ENCODE measurements at regions not wholly inside any gene's neighbourhood (a gene's known extent, or its start where the extent isn't known, plus 50 kb on each side); places are given as distances from the start of the nearest gene placed in this dataset.
"Not testable (repeated sequence)": the region's sequence is repeated elsewhere in the genome, so short reads cannot be mapped to it uniquely, and the experiment has no call there.

DNA sequence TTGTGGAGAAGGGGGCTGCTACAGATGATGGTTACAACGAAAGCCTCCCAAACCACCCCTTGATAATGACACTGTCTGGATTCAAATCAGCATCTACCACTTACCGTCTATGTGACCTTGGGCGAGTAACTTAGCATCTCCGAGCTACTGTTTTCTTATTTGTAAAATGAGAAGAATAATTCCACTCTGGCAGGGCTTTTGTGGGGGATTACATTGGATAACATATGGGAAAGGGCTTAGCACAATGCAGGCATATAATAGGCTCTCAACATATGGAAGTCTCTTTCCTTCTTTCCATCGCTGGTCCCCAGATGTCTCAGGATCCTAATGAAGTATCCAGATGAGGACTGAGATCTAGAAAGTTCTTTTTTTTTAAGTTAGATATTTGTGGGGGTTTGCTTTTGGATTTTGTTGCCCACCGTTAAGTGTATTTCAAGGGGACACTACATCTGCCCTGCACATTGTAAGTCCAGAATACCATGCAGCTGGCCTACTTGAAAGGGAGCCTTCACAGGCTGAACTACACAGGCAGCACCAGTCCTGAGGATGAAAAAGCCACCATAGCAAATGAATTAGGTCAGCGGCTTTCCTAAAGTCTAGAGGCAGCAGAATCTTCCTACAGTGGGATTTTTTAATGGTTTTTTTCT is 172.2 kb upstream of the IRF2BP2 start:
- H3K4me3 ChIP-seq (ENCODE audit: low read length) = no peak overlapping the region
- TF ChIP-seq, protein P1, sequence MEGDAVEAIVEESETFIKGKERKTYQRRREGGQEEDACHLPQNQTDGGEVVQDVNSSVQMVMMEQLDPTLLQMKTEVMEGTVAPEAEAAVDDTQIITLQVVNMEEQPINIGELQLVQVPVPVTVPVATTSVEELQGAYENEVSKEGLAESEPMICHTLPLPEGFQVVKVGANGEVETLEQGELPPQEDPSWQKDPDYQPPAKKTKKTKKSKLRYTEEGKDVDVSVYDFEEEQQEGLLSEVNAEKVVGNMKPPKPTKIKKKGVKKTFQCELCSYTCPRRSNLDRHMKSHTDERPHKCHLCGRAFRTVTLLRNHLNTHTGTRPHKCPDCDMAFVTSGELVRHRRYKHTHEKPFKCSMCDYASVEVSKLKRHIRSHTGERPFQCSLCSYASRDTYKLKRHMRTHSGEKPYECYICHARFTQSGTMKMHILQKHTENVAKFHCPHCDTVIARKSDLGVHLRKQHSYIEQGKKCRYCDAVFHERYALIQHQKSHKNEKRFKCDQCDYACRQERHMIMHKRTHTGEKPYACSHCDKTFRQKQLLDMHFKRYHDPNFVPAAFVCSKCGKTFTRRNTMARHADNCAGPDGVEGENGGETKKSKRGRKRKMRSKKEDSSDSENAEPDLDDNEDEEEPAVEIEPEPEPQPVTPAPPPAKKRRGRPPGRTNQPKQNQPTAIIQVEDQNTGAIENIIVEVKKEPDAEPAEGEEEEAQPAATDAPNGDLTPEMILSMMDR (conservative IDR thresholded peaks at IDR 0.05; ENCODE audit: low read length) = no peak
- no peak for DNase-seq (ENCODE audit: low read depth)

DNA sequence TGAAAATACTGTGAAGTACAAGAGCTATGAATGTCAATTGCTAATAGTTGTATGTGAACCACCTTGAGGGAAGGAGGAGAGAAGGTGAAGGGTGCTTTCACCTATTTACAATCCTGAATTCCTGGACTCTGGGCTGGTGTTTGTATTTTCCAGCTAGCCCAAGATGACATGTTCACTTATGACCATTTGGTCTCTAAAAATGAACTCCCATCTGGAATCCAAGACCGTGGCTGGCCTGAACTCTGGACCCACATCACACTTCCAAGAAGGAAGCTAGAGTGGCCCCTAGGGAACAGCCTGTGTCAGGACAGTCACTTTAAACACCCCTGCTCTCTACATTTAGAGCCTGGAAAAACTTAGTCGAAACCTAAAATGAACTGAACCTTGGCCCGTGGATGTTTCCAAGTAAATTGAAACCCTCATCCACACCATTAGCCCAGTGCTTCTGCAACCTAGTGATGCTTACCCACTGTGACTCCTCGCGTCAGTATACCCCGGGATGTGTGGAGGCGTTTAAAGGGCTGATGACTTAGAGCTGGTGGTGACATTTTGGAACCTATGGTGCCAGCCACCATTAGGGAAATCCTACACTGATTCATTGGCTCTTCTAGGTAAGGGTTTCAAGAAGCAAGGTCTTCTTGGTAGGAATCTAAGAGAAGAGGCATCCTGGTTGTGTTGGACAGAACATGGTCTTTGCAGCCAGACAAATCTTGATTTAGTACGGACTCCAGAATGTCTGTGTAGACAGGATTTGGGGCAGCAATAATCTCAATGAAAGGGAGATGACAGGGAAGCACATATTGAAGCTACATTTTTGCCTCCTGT is 171.5 kb upstream of the IRF2BP2 start:
- no peak overlapping the region for H3K4me3 ChIP-seq (ENCODE audit: low read length)
- no peak for DNase-seq (ENCODE audit: low read depth)
- TF ChIP-seq, protein P1 (conservative IDR thresholded peaks at IDR 0.05; ENCODE audit: low read length) = no peak

DNA sequence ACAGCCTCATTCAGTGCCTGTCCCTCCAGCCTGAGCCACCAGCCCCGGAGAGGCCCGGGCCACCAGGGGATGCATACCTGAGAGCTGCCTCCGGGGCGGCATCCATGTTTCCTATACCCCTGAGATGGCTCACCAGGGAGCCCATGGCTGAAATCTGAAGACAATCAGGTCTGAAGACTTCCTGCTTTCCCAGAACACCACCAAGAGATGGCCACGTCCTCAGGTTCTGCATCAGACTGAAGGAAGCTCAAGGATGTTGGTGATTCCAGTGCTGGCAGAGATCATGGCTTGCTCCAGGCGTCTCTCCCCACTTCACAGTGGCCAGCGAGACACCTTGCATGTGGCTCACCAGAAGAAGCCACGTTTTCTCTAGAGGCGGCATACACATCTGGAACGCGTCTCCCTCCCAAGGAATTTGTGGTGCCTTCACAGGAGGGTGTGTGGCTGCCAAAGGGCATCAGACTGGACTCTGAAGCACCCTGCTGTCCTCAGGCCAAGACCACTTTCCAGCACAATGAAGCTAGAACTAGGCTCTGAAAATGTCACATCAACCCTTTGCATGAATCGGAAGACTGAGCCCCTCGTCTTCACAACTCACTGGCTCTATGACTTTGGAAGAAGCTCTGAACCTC is 170.7 kb upstream of the IRF2BP2 start:
- H3K4me3 ChIP-seq (ENCODE audit: low read length) = no peak overlapping the region
- TF ChIP-seq, protein P1 (conservative IDR thresholded peaks at IDR 0.05; ENCODE audit: low read length) = no peak
- no peak for DNase-seq (ENCODE audit: low read depth)

DNA sequence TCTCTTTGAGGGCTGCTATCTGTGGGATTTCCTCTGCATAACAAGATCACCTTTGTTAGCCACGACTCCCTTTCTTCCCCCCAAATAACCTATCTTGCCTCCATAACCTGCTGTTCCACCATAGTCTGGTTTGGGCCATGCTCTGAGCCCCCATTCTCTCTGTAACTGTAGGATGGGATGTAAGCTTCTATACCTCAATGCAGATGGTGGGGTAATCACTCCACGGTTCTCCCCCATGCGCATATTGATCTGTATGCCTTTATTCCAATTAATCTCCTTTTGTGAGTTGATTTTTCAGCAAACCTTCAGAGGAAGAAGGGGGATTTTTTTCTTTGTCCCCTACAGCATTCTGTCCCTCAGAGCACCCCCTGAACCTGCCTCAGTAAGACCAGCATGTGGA is 170.1 kb upstream of the IRF2BP2 start:
- no peak for DNase-seq (ENCODE audit: low read depth)
- H3K4me3 ChIP-seq (ENCODE audit: low read length) = no peak overlapping the region
- TF ChIP-seq, protein P1 (conservative IDR thresholded peaks at IDR 0.05; ENCODE audit: low read length) = no peak

DNA sequence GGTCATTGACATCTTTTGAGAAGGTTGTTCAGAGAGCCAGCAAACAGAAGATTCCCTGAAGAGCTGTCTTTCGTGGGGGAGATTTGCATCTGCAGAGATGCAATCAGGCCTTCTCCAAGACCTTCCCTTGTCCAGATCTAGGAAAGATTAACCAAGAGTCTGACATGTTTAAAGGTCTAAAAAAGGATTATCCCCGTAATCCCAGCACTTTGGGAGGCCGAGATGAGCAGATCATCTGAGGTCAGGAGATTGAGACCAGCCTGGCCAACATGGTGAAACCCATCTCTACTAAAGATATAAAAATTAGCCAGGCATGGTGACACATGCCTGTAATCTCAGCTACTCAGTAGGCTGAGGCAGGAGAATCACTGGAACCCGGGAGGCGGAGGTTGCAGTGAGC is 169.6 kb upstream of the IRF2BP2 start:
- not testable (repeated sequence) for DNase-seq (ENCODE audit: low read depth); H3K4me3 ChIP-seq (ENCODE audit: low read length)

DNA sequence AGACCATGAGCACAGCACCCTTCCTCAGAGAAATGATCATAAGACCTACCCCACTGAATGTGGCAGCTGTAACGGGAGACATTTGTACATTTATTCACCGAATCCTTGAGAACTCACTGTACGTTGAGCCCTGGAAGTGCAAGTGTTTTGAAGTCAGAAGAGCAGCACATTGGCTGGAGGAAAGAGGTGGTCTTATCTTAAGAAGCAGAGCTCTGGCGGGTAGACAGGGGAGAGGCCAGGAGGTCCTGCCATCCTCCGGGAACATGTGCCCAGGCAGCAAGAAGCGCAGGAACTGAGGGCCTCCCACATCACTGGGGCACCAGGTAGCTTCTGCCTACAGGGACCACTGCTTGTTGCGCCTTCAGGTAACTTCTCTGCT is 169.2 kb upstream of the IRF2BP2 start:
- H3K4me3 ChIP-seq (ENCODE audit: low read length) = no peak overlapping the region
- TF ChIP-seq, protein P1 (conservative IDR thresholded peaks at IDR 0.05; ENCODE audit: low read length) = no peak
- no peak for DNase-seq (ENCODE audit: low read depth)

DNA sequence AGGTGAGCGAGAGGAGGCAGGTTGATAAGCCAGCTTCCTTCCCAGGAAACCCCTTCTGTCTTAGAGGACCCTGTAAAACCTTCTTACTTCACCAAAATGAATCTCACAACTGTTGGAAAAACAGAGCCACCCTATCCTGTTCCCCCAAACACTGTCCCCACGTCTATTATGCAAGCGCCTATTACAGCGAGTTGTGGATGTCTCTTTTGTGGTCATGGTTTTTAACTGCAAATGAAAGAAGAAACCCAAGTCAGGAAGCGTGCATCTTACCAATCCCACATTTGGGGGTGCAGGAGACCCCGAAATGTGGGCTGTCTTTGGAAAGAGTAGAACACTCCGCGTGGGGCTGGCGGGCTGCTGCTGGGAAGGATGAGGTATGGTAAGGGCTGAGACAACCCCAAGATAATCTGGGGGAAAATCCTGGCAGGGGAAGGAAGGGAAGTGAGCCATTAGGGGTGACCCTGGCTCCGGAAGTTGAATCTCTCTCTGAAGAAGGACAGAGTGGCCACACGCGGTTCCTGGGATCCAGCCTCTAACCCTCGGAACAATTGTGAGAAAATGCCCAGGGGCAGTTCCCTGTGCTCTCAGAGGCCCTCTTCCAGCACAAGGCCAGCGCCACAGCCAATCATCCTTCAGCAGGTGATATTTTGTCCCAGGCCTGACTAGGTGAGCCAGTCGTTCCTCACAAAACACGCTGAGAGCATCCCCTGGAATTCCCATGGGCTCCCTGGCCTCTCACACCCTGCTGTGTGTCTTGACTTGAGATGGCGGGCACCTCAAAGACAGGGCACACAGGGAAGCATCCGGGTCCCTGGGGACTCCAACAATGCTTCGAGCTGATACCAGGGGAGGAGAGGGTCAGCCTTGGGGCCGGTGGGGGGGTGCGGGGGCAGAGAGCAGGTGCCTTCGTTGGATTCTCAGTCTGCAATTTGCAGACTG is 168.5 kb upstream of the IRF2BP2 start:
- no peak overlapping the region for H3K4me3 ChIP-seq (ENCODE audit: low read length)
- TF ChIP-seq, protein P1 (conservative IDR thresholded peaks at IDR 0.05; ENCODE audit: low read length) = no peak
- no peak for DNase-seq (ENCODE audit: low read depth)
